A172 (cell line): ENCODE measurements at regions not wholly inside any gene's neighbourhood (a gene's known extent, or its start where the extent isn't known, plus 50 kb on each side); places are given as distances from the start of the nearest gene placed in this dataset.
A peak's percentile ranks its signal among the peaks of the same experiment; 100 is the strongest.
"Not testable (repeated sequence)": the region's sequence is repeated elsewhere in the genome, so short reads cannot be mapped to it uniquely, and the experiment has no call there.

Experiments
- DNase-seq: peaks from one replicate; pipeline ENCODE4 v3.0.0-alpha.2; 2015; ENCODE audit warnings: low spot score

DNA sequence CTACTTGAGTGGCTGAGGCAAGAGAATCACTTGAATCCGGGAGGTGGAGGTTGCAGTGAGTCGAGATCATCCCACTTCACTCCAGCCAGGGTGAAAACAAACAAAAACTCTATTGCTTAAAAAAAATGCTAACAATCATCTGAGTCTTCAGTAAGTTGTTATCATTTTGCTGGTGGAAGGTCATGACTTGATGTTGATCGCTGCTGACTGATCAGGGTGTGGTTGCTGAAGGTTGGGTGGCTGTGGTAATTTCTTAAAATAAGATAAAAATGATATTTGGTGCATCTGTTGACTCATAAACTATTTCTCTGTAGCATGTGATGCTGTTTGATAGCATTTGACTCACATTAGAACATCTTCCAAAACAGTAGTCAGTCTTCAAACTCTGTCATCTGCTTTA is 349.4 kb upstream of the PAPPA start:
- DNase-seq: peak; percentile 13

- DNase-seq: no peak
These were observed 345.5 kb upstream of the PAPPA start for GRCh38 chr9:115808108-115808507.

GRCh38 chr9:115808695-115809094 is 344.9 kb upstream of the PAPPA start:
- no peak for DNase-seq

DNA sequence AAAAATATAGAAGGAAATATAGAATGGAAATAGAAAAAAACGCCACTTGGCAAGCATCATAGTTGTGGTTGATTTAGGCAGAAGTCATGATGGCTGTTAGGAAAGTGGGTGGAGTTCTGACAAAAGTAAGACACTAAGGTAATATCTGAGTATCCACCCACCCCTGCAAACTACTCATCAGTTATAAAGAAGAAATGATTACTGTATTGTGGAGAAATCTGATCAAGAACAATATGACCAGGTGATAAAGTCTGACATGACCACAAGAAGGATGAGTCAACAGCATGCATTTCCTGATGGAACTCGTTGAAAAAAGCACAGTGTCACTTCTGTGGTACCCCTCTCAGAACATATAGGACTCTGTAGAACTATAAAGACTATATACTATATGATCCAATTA is 343.4 kb upstream of the PAPPA start:
- DNase-seq: peak; percentile 11

DNA sequence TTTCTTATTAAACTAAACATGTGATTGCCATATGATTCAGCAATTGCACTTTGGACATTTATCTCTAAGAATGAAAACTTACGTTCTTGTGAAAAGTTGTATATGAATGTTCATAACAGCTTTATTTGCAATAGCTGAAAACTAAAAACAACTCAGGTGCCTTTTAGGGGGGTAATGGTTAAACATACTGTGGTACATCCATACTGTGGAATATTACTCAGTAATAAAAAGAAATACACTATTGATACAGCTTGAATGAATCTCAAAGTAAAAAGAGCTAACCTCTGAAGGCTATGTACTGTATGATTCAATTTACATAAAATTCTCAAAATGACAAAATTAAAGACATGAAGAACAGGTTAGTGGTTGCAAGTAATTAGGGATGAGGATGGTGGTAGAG is 339.5 kb upstream of the PAPPA start:
- no peak for DNase-seq

GRCh38 chr9:115815786-115816185 is 337.8 kb upstream of the PAPPA start:
- DNase-seq: no peak

GRCh38 chr9:115818651-115819050 is 334.9 kb upstream of the PAPPA start:
- DNase-seq: not testable (repeated sequence)

DNA sequence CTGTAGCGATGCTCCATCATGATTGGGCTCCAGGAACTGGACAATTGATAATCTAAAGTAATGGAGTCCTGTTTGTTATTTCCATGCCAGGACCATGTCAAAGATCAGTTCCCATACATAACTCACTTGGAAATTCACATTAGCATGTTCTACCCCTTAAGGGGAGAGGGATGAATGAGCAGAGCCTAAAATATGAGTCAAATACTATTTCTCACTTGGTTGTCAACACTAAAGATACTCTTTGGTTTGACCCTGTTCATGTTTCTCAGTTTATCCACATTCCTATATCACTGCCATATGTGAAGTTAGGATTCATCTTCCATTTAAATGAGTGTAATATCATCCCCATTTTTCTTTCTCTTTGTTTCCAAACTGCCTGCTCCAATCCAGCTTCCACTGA is 321.6 kb upstream of the PAPPA start:
- no peak for DNase-seq

- no peak for DNase-seq
These were observed 316.0 kb upstream of the PAPPA start for GRCh38 chr9:115837618-115838017.

- DNase-seq: no peak
These were observed 315.2 kb upstream of the PAPPA start for GRCh38 chr9:115838417-115838816.

GRCh38 chr9:115844433-115844832 is 309.2 kb upstream of the PAPPA start:
- not testable (repeated sequence) for DNase-seq

- DNase-seq: peak; percentile 25
These were observed 307.8 kb upstream of the PAPPA start for GRCh38 chr9:115845648-115846312.

DNA sequence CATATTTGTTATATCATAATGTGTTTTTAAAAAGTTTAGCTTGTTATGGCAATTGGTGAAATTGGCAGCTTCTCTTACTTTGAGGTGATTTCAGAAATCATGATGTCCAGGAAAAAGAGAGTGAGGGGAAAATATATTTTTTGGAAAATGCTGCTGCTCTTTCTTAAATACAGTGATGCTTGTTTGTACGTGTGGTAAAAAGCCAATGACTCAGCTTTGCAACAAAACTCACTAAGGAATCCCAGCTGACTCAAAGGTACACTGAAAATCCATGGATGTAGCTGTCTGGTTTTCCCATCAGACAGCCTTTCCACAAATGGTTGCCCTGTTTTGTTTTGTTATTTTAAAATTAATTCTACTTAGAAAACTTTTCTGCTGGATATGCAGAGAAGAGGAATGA is 306.4 kb upstream of the PAPPA start:
- peak; percentile 22 for DNase-seq

- DNase-seq: no peak
These were observed 303.7 kb upstream of the PAPPA start for GRCh38 chr9:115849679-115850412.

DNA sequence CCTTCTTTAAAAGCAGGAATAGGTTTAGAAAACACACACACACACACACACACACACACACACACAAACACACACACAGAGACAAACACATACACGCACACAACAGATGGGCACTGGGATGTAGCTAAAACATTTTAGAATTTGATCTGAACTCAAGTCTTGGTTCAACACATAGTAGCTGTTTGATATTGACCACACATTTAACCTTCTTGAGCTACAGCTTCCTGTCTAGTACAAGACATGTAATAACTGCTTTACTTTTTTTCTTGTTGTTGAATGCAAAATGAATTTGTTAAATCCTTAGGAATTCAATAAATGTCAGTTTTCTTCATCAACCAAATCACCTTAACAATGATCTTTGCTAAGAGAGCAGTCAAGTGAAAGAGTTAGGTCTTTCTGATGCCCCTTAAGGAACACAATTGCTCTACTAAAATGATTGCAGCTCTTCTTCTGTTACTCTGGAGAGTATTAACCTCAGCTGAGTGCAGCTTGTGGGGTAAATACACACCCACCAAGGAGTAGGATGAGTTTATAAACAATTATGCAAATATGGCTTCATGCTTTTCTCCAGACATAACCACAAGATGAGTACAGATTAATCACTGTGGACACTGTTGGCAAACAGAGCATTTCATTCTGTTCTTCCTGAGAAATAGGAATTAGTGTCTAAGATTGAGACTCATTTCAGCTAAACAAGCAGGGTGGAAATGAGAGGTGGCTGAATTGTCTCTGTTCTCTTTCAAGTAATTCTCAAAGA is 302.9 kb upstream of the PAPPA start:
- DNase-seq: no peak

- peak; percentile 61 for DNase-seq
These were observed 298.0 kb upstream of the PAPPA start for GRCh38 chr9:115855458-115856133.

- DNase-seq: not testable (repeated sequence)
These were observed 295.2 kb upstream of the PAPPA start for GRCh38 chr9:115858421-115858820.

- DNase-seq: no peak
These were observed 291.6 kb upstream of the PAPPA start for GRCh38 chr9:115862021-115862420.

- DNase-seq: no peak
These were observed 289.0 kb upstream of the PAPPA start for GRCh38 chr9:115864581-115864980.

DNA sequence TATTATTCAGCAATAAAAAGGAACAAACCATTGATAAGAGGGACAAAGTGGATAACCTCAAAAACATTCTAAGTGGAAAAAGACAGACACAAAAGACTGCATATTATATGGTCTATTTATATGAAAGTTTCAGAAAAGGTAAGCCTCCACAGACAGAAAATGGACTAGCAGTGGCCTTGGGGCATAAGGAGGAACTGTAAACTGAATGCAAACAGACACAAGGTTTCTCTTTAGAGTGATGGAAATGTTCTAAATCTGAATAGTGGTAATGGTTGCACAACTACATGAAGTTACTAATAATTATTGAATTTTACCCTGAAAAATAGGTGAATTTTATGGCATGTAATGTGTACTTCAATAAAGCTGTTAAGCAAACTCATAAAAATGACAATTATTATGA is 286.3 kb upstream of the PAPPA start:
- DNase-seq: no peak

GRCh38 chr9:115877852-115878438 is 275.6 kb upstream of the PAPPA start:
- no peak for DNase-seq

GRCh38 chr9:115879451-115879850 is 274.1 kb upstream of the PAPPA start:
- DNase-seq: no peak
